Vagina (tissue), 2 donors: ENCODE measurements at regions not wholly inside any gene's neighbourhood (a gene's known extent, or its start where the extent isn't known, plus 50 kb on each side); places are given as distances from the start of the nearest gene placed in this dataset.

Source experiments
- DNase-seq, 2 donors: peaks; one replicate each; pipeline ENCODE4 v3.0.0-alpha.2; 2017; ENCODE audit errors: extremely low spot score in 2 of 2
- H3K27ac ChIP-seq: fragments of 200-600 bp; sonication (generic); one replicate; pipeline ENCODE4 v1.5.1; 2019
- H3K27me3 ChIP-seq: fragments of 200-600 bp; sonication (generic); one replicate; pipeline ENCODE4 v1.5.1; 2019
- H3K36me3 ChIP-seq, 2 donors: fragments of 200-600 bp; sonication (generic); one replicate each; pipeline ENCODE4 v1.5.1; 2017 to 2019
- H3K4me1 ChIP-seq: fragments of 200-600 bp; sonication (generic); one replicate; pipeline ENCODE4 v1.5.1; 2019
- H3K4me3 ChIP-seq, 2 donors: fragments of 200-600 bp; sonication (generic); 1 replicate in 1 of 2; 2 replicates in 1 of 2; pipeline ENCODE4 v1.5.1; 2016 to 2019
- H3K9me3 ChIP-seq: fragments of 200-600 bp; sonication (generic); one replicate; pipeline ENCODE4 v1.5.1; 2019
- POLR2A ChIP-seq, 2 donors: fragments of 450-650 bp; IDR thresholded peaks; one replicate each; pipeline ENCODE4 v1.6.1; 2017; ENCODE audit warnings: antibody characterized with exemption in 2 of 2, mild to moderate bottlenecking in 2 of 2, moderate library complexity in 2 of 2
- POLR2AphosphoS5 ChIP-seq, 2 donors: sonication (generic); formaldehyde crosslinking; IDR thresholded peaks; one replicate each; pipeline ENCODE4 v1.9.0; 2017; ENCODE audit warnings: antibody characterized with exemption in 2 of 2, mild to moderate bottlenecking in 2 of 2, low read depth in 1 of 2; ENCODE audit not compliant: insufficient read depth in 1 of 2
- intact Hi-C: fragments of 100-400 bp; cut with DNase I; formaldehyde crosslinking; loops from one replicate; pipeline ENCODE4 v1.15.1; 2023
- TF ChIP-seq, protein P1 (sequence below), 3 experiments: fragments of 450-650 bp in 2 of 3; fragments of 200-600 bp in 1 of 3; sonication (generic) in 1 of 3; IDR thresholded peaks; one replicate each; pipeline ENCODE4 v1.5.1; 2017 to 2019; ENCODE audit warnings: antibody characterized with exemption in 3 of 3, mild to moderate bottlenecking in 2 of 3, moderate library complexity in 2 of 3

DNA sequence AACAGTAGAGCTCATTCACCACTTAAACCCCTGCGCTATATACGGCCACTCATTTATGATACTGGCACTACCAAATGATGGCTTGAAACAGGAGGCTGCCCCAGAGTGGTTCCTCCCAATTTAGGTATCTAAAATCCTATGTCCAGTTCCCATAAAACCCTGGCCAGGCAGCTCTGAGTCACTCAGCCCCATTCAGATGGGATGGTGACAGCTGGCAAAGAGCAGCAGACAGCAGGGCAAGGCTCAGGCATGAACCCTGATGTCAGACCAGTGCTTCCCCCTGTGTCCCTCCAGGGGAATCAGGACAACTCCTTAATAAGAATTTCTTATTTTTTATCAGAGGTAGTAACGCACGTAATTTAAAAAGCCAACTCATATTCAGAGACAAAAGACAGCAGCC is 77.2 kb upstream of the RNU6-1 start:
- TF ChIP-seq POLR2AphosphoS5 (IDR thresholded peaks at IDR 0.05; ENCODE audit: insufficient read depth in 1 of 2, low read depth in 1 of 2) (no peak), POLR2A (IDR thresholded peaks at IDR 0.05) (no peak)
- TF ChIP-seq, protein P1, sequence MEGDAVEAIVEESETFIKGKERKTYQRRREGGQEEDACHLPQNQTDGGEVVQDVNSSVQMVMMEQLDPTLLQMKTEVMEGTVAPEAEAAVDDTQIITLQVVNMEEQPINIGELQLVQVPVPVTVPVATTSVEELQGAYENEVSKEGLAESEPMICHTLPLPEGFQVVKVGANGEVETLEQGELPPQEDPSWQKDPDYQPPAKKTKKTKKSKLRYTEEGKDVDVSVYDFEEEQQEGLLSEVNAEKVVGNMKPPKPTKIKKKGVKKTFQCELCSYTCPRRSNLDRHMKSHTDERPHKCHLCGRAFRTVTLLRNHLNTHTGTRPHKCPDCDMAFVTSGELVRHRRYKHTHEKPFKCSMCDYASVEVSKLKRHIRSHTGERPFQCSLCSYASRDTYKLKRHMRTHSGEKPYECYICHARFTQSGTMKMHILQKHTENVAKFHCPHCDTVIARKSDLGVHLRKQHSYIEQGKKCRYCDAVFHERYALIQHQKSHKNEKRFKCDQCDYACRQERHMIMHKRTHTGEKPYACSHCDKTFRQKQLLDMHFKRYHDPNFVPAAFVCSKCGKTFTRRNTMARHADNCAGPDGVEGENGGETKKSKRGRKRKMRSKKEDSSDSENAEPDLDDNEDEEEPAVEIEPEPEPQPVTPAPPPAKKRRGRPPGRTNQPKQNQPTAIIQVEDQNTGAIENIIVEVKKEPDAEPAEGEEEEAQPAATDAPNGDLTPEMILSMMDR (IDR thresholded peaks at IDR 0.05) = no peak
- peak overlapping the region; percentile 72 for H3K27ac ChIP-seq
- H3K4me3 ChIP-seq = no peak overlapping the region
- DNase-seq = no peak
- no peaks in the 10 kb centered on the region for H3K9me3 ChIP-seq
- no peaks in the 10 kb centered on the region for H3K27me3 ChIP-seq
- peaks cover 39% of the 10 kb centered on the region for H3K4me1 ChIP-seq
- H3K36me3 ChIP-seq = no peaks in the 10 kb centered on the region
- intact Hi-C loops = no loop called here

DNA sequence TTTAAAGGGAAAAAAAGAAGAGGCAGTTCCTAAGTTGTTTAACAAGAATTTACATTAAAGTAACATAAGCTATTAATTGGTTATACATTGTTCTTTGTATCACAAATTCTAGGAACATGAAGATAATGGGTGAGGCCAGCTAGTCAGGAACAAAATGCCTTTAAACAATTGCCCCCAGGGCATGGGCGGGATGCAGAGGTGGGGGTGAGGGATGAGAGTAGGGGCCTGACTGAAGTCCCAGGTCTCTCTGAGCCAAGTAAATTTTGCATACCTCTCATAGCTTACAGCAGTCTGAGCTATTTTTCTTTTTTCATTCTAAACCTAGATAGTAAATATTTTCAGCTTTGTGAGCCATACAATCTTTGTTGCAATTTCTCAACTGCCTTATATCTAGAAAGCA is 77.8 kb upstream of the RNU6-1 start:
- no peak overlapping the region for H3K4me3 ChIP-seq
- no peak for DNase-seq
- intact Hi-C loops = no loop called here
- H3K27ac ChIP-seq = peak overlapping the region; percentile 51
- TF ChIP-seq POLR2AphosphoS5 (IDR thresholded peaks at IDR 0.05; ENCODE audit: insufficient read depth in 1 of 2, low read depth in 1 of 2) = no peak
- H3K27me3 ChIP-seq = no peaks in the 10 kb centered on the region
- peaks cover 42% of the 10 kb centered on the region for H3K4me1 ChIP-seq
- no peaks in the 10 kb centered on the region for H3K36me3 ChIP-seq
- H3K9me3 ChIP-seq = no peaks in the 10 kb centered on the region

DNA sequence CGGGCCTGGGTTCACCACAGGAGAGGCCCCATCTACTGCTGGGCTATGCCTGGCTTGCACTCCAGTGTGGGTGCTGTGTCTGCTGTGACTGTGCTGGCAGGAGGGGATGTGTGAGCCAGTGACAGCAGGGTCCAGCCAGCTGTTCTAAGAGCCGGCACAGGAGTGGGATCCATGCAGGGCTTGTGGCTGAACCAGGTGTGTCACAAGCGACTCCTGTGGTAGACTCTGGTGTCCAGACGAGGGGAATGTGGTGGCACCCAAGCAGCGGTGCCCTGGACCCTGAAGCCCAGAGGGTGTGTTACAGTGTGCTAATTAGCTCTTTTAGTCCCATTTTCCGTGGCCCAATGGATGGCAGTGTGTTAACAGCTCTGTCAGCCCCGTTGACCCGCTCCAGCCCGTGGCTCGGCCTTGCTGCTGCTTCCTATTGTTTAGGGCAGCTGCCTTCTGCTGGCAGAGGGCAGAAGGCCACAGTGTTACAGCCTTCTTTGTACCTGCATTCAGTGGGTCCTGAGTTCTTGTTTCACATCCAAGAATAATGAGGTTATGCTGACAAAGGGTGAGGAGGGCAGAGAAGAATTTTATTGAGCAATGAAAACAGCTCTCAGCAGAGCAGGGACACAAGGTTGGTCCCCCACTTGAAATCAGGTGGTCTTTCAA is 78.5 kb upstream of the RNU6-1 start:
- no peak overlapping the region for H3K4me3 ChIP-seq
- no peaks in the 10 kb centered on the region for H3K9me3 ChIP-seq
- intact Hi-C loops = no loop called here
- DNase-seq = no peak
- H3K27ac ChIP-seq = peak overlapping the region; percentile 51
- H3K27me3 ChIP-seq = no peaks in the 10 kb centered on the region
- no peaks in the 10 kb centered on the region for H3K36me3 ChIP-seq
- H3K4me1 ChIP-seq = peaks cover 49% of the 10 kb centered on the region
- TF ChIP-seq POLR2AphosphoS5 (IDR thresholded peaks at IDR 0.05; ENCODE audit: insufficient read depth in 1 of 2, low read depth in 1 of 2) (no peak), POLR2A (IDR thresholded peaks at IDR 0.05) (no peak)
- TF ChIP-seq, protein P1 (IDR thresholded peaks at IDR 0.05) = no peak

DNA sequence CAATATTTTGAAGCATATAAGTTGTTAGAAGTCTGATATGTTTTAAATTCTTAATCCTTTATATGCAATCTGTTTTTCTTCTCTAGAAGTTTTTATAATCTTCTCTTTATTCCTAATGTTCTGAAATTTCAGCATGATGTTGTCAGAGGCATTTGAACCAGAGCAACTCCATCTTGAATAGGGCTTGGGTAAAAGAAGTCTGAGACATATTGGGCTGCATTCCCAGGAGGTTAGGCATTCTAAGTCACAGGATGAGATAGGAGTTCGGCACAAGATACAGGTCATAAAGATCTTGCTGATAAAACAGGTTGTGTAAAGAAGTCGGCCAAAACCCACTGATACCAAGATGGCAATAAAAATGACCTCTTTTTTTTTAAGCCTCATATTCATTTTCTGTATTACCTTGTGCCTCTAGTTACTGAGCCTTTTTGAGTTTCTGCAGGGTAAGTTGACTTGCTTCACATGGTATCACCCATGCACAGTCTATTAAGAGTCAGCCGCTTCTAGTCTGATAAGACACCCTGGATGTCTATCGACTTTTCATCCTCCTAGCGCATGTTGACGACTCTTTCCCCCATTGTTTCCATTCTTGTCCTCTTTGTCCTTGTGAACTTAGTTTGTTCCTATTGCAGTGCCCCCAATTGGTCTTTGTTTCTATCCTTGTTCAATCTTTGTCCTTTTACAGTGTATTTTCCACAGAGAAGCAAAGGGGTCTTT is 80.8 kb upstream of the RNU6-1 start:
- H3K27me3 ChIP-seq = no peaks in the 10 kb centered on the region
- TF ChIP-seq, protein P1 (IDR thresholded peaks at IDR 0.05) = no peak
- TF ChIP-seq POLR2AphosphoS5 (IDR thresholded peaks at IDR 0.05; ENCODE audit: insufficient read depth in 1 of 2, low read depth in 1 of 2) (no peak), POLR2A (IDR thresholded peaks at IDR 0.05) (no peak)
- no peaks in the 10 kb centered on the region for H3K9me3 ChIP-seq
- intact Hi-C loops = no loop called here
- no peak for DNase-seq
- H3K4me1 ChIP-seq = peaks cover 57% of the 10 kb centered on the region
- H3K4me3 ChIP-seq = no peak overlapping the region
- no peaks in the 10 kb centered on the region for H3K36me3 ChIP-seq
- no peak overlapping the region for H3K27ac ChIP-seq

DNA sequence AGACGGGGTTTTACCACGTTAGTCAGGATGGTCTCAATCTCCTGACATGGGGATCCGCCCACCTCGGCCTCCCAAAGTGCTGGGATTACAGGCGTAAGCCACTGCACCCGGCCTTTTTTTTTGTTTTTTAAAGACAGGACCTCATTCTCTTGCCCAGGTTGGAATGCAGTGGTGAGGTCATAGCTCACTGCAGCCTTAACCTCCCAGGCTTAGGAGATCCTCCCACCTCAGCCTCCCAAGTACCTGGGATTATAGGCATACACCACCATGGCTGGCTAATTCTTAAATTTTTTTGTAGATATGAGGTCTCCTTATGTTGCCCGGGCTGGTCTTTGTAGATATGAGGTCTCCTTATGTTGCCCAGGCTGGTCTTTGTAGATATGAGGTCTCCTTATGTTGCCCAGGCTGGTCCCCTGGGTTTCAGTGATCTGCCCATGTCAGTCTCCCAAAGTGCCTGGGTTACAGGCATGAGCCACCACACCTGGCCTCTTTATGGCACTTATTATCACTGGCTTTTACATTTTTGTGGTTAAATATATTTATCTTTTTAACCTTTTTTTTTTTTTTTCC is 82.3 kb upstream of the RNU6-1 start:
- H3K27me3 ChIP-seq = no peaks in the 10 kb centered on the region
- H3K4me3 ChIP-seq = no peak overlapping the region
- no peaks in the 10 kb centered on the region for H3K9me3 ChIP-seq
- no peak for DNase-seq
- intact Hi-C loops = no loop called here
- no peaks in the 10 kb centered on the region for H3K36me3 ChIP-seq
- peak overlapping the region; percentile 72 for H3K27ac ChIP-seq
- TF ChIP-seq POLR2A (IDR thresholded peaks at IDR 0.05) = no peak
- TF ChIP-seq POLR2AphosphoS5 (IDR thresholded peaks at IDR 0.05; ENCODE audit: insufficient read depth in 1 of 2, low read depth in 1 of 2) = no peak
- TF ChIP-seq, protein P1 (IDR thresholded peaks at IDR 0.05) = no peak
- peaks cover 53% of the 10 kb centered on the region for H3K4me1 ChIP-seq
